Stimulated activated CD4-positive, alpha-beta T cell treated with anti-CD3 and anti-CD28 coated beads, Interleukin-2, amount 100 ng/mL, for 48 hours (primary cell): ENCODE measurements at regions not wholly inside any gene's neighbourhood (a gene's known extent, or its start where the extent isn't known, plus 50 kb on each side); places are given as distances from the start of the nearest gene placed in this dataset.

Experiments
- DNase-seq, 2 donors: peaks; one replicate each; pipeline ENCODE4 v3.0.0-alpha.2; 2020

DNA sequence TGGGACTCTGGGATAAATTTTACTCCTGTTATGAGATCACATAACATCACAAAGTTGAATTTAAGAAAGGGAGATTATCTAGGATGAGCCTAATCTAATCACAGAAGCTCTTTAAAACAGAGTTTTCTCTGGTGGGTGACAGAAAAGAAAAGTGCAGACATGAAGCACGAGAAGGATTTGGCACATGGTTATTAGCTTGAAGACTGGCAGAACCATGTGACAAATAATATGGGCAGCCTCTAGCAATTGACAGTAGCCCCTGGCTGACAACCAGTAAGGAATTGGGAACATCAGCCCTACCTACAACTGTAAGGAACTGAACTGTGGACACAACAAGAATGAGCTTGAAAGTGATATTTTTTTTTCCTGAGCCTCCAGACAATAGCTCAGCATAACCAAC lies 243.1 kb downstream of the HTR1A start:
- no peak for DNase-seq

DNA sequence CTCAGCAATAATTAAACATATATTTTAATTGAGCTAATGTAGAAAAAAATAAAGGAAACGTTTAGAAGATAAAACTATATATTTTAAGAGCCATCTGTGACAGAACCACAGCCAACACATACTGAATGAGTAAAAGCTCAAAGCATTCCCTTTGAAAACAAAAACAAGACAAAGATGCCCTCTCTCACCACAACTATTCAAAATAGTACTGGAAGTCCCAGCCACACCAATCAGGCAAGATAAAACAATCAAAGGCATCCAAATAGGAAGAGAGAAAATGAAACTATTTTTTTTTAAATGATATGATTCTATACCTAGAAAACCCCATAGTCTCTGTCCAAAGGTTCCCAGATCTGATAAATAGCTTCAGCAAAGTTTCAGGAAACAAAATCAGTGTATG lies 262.0 kb downstream of the HTR1A start:
- DNase-seq, result no peak

DNA sequence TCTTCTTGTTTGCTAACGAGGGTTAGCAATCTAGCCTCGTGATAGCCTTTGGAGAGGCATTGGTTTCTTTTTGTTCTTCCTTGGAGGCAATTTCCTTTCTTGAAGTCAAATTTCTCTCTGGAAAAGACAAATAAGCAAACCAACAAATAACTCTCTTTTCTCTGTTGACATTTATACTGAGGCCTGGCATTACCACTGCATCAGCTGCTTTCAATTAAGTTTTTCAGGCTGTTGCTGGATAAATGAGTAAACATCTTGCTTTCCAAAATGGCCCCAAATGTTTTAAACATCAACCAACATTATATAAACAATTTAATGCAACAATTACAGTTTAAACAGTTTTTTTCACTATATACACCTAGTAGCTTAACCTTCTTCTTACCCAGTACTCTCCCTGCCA lies 264.4 kb downstream of the HTR1A start:
- DNase-seq, result no peak

DNA sequence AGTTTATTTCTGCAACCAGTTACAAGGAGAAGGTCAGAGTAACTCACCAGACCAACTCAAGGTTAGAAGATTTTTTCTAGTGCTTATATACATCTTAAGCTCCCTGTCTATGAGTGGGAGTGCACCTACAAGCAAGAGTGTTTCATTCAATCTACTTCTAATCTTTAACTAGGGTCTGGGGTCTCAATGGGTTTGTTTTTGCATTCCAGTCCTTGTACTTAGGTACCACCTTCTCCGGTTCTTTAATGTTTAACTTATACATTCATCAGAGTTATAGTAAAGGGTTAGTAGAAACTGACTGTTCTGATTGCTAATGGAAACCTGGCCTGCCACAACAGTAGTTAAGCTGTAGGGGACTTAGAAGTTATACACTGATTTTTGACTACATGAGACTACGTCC lies 271.7 kb downstream of the HTR1A start:
- no peak for DNase-seq

DNA sequence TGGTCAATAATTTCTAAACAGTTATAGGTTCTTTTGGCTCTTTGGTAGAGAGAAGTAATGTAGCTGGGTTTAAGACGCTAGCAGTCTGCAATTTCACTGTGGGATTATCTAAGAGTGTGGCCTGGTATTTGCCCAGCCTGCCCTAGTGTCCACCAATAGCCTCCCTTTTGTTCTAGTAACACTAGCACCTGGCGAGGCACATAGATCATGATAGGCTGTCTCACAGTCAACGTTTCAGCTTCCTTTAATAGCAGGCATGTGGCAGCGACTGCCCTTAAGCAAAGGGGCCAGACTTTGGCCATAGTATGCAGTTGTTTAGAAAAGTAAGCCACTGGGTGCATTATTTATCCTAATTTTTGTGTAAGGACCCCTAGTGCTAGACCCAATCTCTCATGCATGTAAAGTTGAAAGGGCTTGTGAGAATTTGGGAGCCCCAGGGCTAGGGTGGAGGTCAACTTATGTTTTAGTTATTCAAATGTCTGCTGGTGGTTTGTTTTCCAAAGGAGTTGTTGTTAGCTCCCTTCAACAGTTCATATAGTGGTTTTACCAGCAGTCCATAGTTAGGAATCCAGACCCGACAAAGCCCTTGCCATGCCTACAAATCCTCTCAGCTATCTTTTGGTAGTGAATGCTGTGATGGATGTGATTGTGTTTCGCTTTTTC lies 274.3 kb downstream of the HTR1A start:
- no peak for DNase-seq

DNA sequence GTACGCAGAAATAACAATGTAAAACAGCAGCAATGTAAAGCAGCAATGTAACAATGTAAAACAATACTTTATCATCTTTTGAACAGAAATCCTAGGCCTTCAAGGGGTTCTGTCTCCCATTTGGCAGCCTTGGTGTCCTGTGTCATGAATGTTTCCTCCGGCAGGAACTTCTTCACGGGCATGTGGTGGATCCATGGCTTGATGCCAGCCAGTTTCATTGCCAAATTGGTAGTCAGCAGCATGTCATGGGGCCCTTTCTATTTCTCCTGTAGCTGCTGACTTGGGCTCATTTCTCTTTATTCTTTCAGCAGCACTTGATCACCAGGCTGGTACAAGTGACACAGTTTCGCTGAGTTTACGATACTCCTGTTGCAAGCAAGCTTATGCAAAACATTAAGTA lies 275.3 kb downstream of the HTR1A start:
- no peak for DNase-seq

DNA sequence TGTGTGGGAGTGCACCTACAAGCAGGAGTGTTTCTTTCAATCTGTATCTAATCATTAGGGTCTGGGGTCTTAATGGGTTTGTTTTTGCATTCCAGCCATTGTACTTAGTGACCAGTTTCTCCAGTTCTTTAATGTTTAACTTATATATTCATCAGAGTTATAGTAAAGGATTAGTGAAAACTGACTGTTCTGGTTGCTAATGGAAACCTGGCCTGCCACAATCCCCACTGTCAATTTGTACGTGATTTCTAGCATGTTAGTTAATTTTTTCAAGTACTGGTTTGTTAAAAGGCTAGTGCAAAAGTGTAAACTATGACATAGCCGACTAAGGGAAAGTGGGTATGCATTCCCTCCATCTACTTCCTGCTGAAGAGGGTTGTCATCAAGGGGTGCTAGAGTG lies 276.1 kb downstream of the HTR1A start:
- DNase-seq, result no peak

DNA sequence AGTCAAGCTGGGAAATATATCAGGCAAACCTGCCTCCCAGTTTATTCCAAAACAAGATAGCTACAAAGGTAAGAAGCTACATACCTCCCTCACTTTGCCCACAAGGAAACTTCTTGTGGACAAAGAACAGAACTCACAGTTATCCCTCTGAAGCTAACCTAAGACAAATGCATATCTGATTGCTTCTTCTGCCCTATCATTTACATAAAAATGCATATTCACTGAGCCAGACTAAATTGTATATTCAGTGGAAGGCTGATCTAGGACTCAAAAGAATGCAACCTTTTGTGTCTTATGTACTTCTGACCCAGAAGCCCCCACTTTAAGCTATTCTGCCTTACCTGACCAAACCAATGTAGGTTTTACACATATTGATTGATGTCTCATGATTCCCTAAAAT lies 276.8 kb downstream of the HTR1A start:
- DNase-seq, result no peak

DNA sequence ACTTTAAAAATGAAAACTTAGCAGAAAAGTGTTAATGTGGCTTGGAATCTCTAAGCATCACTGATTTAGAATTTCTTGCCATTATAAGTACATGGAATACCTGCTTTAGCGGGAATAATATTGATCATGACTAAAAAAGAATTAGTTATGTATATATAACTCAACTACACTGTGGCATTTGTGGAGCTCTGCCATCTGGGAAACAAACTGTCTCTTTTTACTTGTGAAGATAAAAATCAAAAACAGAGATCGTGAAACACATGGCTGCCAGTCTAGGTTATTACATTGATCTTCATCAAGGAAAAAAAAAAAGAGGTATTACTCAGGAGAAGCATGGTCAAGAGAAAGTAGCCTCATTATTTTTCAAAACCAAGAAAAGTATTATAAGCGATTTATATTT lies 287.4 kb downstream of the HTR1A start:
- DNase-seq, result no peak

DNA sequence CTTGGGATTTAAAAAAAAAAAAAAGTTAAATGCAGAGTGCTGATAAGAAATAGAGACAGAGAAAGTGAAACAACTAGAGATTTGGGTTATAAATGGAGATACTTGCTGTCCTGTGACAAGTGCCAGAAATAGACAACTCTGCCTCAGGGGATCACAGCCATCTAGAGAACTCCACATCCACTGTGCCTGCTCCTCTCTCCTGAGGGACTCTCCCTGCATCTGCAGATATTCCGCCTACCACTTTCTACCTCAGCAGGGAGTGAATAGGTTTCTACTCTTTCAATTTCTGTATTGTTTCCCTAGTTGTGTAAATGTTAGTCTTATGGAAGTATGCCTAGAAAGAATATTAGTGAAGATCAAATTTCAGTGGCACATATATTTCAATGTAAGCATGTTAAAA lies 307.2 kb downstream of the HTR1A start:
- no peak for DNase-seq

DNA sequence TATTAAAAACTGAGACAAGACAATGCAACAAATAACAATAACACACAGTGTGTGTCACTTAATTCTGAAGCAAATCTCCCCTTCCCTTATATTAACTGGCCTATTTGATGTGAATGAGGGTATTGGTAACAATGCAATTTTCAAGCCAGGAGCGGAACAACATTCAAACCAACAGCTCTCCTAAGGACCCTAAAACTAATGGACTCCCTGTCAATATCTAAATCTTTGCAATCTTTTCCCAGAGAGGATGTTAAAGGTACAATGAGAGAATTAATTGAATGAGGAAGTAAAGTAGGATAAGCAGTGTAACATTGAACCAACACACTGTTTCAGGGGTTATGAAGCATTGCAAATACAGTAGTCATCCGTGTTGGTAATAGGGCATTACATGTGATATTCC lies 311.7 kb downstream of the HTR1A start:
- no peak for DNase-seq

DNA sequence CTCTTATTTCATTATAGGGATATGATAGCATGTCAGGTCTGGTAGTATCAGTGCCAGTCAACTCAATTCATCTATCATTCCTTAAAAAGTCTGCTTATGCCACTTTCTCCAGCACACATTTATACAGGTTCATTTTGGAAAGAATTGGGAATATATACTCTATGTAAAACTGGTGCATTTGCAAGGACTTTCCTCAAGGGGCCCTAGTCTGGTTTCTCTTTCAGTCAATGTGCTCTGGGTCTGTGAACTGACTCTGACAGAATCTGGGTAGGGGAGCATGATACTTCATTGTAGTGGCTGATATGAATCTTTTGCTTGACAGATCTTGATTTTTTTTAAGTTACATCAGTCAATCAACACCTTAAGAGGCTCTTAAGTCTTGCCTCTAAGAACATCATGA lies 313.9 kb downstream of the HTR1A start:
- no peak for DNase-seq

DNA sequence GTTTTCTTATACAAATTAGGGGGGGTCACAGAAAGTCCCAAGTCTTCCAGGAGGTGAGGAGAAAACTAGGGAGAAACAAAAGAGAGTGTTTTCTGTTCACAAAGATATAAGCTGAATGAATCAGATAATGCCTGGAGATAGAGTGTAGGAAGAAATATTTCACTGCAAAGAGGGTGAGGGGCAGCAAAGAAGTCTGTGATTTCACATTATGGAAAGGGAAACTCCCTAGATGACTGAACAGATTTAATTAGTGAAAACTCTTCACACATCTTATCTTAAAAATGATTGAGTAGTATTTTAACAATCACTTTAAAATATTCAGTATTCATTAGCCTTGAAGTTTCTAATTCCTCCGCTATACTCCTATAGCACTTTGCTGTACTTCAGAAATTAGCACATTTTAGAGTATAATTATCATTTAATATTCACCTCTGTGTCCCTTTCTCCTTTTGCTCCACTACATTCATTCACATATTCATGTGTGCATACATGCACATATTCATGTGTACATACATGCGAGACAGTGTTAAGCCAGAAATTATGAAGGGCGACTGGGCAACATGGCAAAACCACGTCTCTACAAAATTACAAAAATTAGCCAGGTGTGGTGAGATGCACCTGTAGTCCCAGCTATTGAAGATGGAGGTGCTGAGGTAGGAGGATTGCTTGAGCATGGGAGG lies 332.2 kb downstream of the HTR1A start:
- no peak for DNase-seq

DNA sequence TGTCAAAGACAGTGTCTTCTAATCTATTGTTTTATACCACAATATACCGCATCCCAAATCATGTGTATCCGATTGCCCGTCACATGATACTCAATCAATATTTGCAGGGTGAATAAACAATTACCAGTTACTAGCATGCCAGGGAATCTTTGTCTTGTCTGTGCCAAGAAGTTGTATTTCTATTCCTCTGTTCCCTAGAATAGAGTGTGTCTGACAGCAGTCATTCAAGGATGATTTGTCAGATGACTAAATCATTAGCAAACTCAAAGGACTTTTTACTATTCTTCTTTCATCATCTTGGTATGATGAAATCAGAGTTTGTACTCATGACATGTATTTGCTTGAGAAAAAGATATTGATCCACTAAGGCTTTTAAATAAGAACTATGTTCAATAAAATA lies 348.8 kb downstream of the HTR1A start:
- no peak for DNase-seq

DNA sequence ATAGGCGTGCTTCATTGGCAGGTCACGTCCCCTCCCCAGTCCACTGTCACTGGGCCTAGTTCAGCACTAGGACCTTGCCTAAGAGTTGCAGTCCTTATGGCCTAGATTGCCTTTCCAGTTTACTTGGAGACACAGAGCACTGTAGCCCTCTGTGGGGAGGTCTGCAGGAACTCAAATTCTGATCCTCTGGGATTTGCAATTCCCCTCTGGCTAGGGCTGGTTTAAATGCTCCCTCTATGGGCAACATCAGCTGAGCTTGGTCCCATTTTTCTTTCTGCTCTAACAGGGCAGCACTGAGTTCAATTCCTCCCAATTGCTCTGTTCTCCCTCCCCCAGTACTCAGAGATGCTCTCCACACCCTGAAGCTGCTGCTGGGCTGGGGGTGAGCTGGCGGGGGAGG lies 358.2 kb downstream of the HTR1A start:
- DNase-seq, result no peak

DNA sequence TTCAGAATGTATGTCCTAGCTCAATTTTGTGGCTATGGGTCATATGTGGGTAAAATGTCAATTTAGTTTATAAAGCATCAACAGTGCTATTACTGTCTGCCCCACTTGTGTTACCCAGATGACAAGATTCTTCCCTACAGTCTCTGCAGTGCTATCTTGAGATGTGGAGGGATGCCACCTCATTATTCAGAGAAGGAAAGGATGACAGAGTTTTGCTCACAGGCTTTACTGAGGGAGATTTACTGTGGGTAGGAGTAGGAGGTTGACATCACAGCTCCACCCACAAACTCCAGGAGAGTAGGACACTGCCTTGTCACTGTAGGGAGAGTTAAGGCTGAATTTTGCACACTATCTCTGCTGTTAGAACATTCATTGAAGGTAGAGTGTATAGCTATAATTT lies 359.3 kb downstream of the HTR1A start:
- no peak for DNase-seq

DNA sequence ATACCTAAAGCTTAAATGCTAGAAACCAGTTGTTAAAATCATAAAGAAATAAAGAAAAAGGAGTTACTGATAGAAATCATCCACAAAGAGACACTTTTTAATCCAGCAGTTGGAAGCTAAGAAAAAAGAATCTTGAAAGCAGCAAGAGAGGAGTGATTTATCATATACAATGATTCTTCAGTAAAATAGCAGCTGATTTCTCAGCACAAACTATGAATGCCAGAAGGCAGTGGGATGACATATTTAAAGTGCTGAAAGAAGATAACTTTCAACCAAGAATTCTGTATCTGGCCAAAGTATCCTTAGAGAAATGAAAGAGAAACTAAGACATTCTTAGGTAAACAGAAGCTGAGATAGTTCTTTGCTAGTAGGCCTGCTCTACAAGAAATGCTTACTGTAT lies 366.0 kb downstream of the HTR1A start:
- DNase-seq, result no peak

DNA sequence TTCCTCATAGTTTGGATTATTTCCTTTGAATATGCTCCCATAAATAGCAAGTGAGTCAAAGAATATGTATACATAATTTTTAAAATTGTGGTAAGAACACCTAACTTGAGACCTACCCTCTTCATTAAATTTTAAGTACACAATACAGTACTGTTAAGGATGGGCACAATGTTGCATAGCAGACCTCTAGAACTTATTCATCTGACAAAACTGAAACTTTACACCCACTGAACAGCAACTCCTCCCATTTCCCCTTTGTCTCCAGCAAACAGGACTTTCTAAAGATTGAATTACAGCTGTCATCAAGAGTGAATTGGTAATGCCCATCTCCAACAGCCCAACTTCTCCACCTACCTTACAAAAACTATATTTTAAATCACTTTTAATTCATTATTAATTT lies 388.9 kb downstream of the HTR1A start:
- no peak for DNase-seq

DNA sequence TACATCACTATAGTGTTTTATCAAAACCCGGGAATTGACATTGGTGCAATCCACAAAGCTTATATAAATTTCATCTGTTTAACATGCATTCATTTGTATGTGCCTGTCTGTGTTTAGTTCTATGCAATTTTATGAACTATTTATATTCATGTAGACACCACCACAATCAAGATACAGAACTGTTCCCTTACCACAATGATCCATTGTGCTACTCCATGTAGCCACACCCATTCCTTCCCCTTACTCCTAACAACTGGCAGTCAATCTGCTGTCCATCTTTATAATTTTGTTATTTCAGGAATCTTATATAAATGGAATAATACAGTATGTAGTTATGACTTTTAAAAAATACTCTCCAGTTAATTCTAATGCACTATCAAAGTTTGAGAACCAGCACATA lies 389.5 kb downstream of the HTR1A start:
- no peak for DNase-seq

DNA sequence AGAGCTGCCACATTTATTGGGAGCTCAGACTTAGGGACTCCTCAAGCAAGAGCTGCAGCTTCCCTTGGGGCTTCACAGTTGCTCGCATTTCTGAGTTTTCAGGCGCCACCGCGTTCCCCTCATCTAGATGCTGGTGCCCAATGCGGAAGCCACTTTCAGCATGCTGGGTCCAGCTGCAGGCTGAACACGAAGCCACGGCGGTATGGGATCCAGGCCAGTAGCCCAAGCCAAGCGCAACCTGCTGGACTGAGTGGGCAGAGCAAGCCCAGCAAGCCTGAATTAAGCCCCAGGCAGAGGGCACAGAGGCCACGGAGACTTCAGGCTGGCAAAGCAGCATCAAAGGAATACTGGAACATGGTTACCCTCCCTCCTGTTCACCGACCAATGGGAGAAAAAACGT lies 391.5 kb downstream of the HTR1A start:
- DNase-seq, result no peak

DNA sequence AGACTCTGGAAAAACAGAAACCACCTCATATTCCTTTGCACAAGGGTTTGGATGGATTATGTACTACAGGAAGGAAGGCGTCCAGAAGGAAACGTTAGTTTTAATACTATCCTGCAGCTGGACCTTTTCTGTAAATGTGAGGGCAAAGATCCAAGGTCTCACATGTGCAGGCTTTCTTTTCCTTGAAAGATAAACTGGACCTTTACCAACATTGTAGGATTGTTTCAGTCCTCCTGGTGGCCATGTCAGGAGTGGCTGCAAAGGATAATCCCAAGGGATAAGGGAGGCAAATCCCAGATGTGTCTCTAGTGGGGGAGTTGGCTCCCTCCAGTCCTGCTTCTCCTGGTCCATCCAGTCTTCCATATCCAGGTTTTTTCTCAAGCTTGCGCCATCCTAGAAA lies 397.5 kb downstream of the HTR1A start:
- DNase-seq, result no peak

DNA sequence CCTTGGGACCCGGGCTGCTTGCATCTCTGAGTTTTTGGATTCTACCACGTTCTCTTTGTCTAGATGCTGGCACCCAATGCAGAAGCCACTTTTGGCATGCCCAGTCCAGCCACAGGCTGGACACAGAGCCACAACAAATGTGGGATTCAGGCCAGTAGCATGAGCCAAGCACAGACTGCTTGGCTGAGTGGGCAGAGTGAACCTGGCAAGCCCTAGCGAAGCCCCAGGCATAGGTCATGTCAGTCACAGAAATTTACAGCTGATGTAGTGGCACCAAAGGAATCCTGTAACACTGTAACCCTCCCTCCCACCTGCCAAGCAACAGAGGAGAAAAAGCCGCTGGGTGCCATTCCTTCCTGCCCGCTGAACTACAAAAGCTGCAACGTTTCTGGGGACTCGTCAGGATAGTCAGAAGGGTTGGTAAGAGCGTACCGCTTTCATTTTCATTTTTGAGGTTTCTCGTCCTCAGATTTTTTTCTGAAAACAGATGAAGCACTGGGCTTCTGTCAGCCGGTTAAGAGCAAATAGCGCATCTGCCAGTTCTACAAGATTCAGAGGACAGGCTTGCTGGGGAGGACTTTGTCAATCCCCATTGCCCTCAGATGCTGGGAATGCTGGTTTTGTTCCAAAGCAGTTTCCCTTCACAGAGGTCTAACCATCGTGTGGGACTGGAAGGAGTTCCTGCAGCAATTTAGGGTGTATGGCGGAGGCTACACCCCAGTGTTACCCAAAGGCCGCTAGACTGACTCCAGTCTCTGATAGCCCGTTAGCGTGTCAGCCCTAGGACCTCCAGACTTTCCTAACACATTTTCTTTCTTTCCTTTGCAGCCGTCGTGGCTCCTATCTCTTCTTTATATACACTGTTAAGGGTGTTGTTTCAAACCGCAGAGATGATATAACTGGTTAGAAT lies 399.0 kb downstream of the HTR1A start:
- DNase-seq, result no peak

DNA sequence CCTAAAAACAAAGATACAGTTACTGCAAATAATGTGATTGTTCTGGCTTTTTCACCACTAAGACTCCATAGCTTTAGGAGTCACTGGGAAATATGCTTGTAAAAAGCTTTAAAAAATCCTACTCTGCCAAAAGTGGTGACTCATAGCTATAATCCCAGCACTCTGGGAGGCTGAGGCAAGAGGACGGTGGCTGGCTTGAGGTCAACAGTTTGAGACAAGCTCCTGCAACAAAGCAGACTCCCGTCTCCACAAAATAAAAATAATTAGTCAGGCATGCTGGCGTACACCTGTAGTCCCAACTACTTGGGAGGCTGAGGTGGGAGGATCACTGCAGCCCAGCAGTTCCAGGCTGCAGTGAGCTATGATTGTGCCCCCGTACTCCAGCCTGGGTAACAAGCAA lies 406.4 kb downstream of the HTR1A start:
- DNase-seq, result no peak

DNA sequence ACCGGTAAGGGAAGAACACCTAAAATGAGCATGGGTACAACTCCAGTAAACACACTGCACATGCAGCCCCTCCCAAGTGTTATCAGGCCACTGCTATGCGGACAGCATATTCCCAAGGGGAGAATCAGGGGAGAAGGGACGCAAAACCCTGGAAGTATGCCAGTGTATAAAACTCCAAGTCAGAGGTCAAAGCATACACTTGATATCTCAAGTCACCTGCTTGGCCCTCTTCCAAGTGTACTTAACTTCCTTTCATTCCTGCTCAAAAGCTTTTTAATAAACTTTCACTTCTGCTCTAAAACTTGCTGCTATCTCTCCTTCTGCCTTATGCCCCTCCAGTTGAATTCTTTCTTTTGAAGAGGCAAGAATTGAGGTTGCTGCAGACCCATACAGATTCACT lies 408.1 kb downstream of the HTR1A start:
- DNase-seq, result no peak
